A673 (cell line): ENCODE measurements at regions not wholly inside any gene's neighbourhood (a gene's known extent, or its start where the extent isn't known, plus 50 kb on each side); places are given as distances from the start of the nearest gene placed in this dataset.

Source experiments
- BruUV-seq: library from RNA; stranded (reverse); fragments of 400-500 nt; replicated peaks from 2 replicates; lab custom pipeline; 2021; lab: Mats Ljungman, UMichigan
- CTCF ChIA-PET: fragments of 300-600 bp; sonication (Branson Sonifier 250); formaldehyde crosslinking; loops from one replicate; lab custom pipeline; 2022; ENCODE audit warnings: antibody characterized with exemption; lab: Charles Lee
- POLR2A ChIA-PET: fragments of 300-600 bp; sonication (Branson Sonifier 250); formaldehyde crosslinking; loops from one replicate; lab custom pipeline; 2022; ENCODE audit warnings: antibody characterized with exemption; ENCODE audit not compliant: low non-redundant PET; lab: Charles Lee
- DNase-seq: peaks from one replicate; pipeline ENCODE4 v3.0.0-alpha.2; 2015; ENCODE audit warnings: low spot score
- H3K27ac ChIP-seq: fragments of 200-600 bp; sonication (generic); 2 replicates; pipeline ENCODE4 v1.5.1; 2016; ENCODE audit warnings: mixed run types, low read depth, mild to moderate bottlenecking, mixed read lengths, antibody characterized with exemption, low read length; ENCODE audit not compliant: poor library complexity, severe bottlenecking
- H3K27me3 ChIP-seq: fragments of 200-600 bp; sonication (generic); replicated peaks from 2 replicates; pipeline ENCODE4 v1.6.1; 2017; ENCODE audit warnings: mixed run types, low read depth, mild to moderate bottlenecking, mixed read lengths, antibody characterized with exemption, low read length; ENCODE audit not compliant: insufficient read depth, poor library complexity
- H3K36me3 ChIP-seq: fragments of 200-600 bp; sonication (generic); 2 replicates; pipeline ENCODE4 v1.6.1; 2016; ENCODE audit warnings: mixed run types, mild to moderate bottlenecking, mixed read lengths, antibody characterized with exemption, low read length; ENCODE audit not compliant: insufficient read depth, poor library complexity, severe bottlenecking
- H3K4me1 ChIP-seq: fragments of 200-600 bp; sonication (generic); 2 replicates; pipeline ENCODE4 v1.6.1; 2017; ENCODE audit warnings: mixed run types, mild to moderate bottlenecking, mixed read lengths, antibody characterized with exemption, low read length; ENCODE audit not compliant: insufficient read depth, poor library complexity, severe bottlenecking
- H3K4me3 ChIP-seq: fragments of 200-600 bp; sonication (generic); 2 replicates; pipeline ENCODE4 v1.5.1; 2016; ENCODE audit warnings: low read depth, mixed run types, mild to moderate bottlenecking, mixed read lengths, low read length; ENCODE audit not compliant: poor library complexity, severe bottlenecking
- H3K9me3 ChIP-seq: fragments of 200-600 bp; sonication (generic); 2 replicates; pipeline ENCODE4 v1.6.1; 2016; ENCODE audit warnings: mixed run types, low read depth, mild to moderate bottlenecking, mixed read lengths, antibody characterized with exemption, low read length; ENCODE audit not compliant: poor library complexity, severe bottlenecking
- CTCF ChIP-seq: fragments of 300-800, 200-600 bp; sonication (generic); conservative IDR thresholded peaks from 2 replicates; pipeline ENCODE4 v1.5.1; 2017; ENCODE audit warnings: low read depth, mild to moderate bottlenecking, antibody characterized with exemption, low read length, moderate library complexity, mixed read lengths
- EZH2 ChIP-seq: fragments of 200-600 bp; sonication (generic); IDR thresholded peaks from 2 replicates; pipeline ENCODE4 v1.6.1; 2017; ENCODE audit warnings: borderline replicate concordance, low read depth, mild to moderate bottlenecking, mixed read lengths, antibody characterized with exemption, low read length; ENCODE audit not compliant: poor library complexity, severe bottlenecking
- intact Hi-C: fragments of 100-400 bp; cut with micrococcal nuclease; formaldehyde crosslinking; loops from one replicate; pipeline ENCODE4 v1.10.0; 2022; ENCODE audit not compliant: unreplicated experiment

- no peaks in the 10 kb centered on the region for H3K9me3 ChIP-seq
- no peaks in the 10 kb centered on the region for H3K36me3 ChIP-seq
- BruUV-seq, result no TSS peak
- H3K27me3 ChIP-seq, result peaks cover 30% of the 10 kb centered on the region
- ChIA-PET POLR2A (no interaction called here), CTCF (no interaction called here)
- no peak overlapping the region for H3K27ac ChIP-seq
- intact Hi-C loops, result no loop called here
- H3K4me1 ChIP-seq, result no peaks in the 10 kb centered on the region
- H3K4me3 ChIP-seq, result no peak overlapping the region
- TF ChIP-seq CTCF, result no peak
- TF ChIP-seq EZH2, result no peak
- no peak for DNase-seq
Observed at GRCh38 chr3:17949101-17949500, 206.7 kb upstream of the TBC1D5 start.

- POLR2A ChIA-PET, result interaction anchor here (0.6 kb wide), 1 partner anchor 147 kb away, joined by 4 read pairs; no protein-coding TSS in a partner anchor
- intact Hi-C loops, result no loop called here
- Histone ChIP-seq H3K36me3 (no peaks in the 10 kb centered on the region), H3K4me3 (no peak overlapping the region), H3K27ac (no peak overlapping the region), H3K27me3 (peaks cover 30% of the 10 kb centered on the region), H3K9me3 (no peaks in the 10 kb centered on the region), H3K4me1 (no peaks in the 10 kb centered on the region)
- no TSS peak for BruUV-seq
- CTCF ChIA-PET, result no interaction called here
- no peak for DNase-seq
- TF ChIP-seq EZH2 (no peak), CTCF (no peak)
Observed at GRCh38 chr3:17947833-17948232, 205.4 kb upstream of the TBC1D5 start.

- no peaks in the 10 kb centered on the region for H3K36me3 ChIP-seq
- H3K27me3 ChIP-seq, result peaks cover 30% of the 10 kb centered on the region
- no peak for TF ChIP-seq EZH2
- TF ChIP-seq CTCF, result no peak
- intact Hi-C loops, result no loop called here
- ChIA-PET POLR2A (no interaction called here), CTCF (no interaction called here)
- no peaks in the 10 kb centered on the region for H3K4me1 ChIP-seq
- no TSS peak for BruUV-seq
- no peaks in the 10 kb centered on the region for H3K9me3 ChIP-seq
- DNase-seq, result no peak
- H3K4me3 ChIP-seq, result no peak overlapping the region
- H3K27ac ChIP-seq, result no peak overlapping the region
Observed at GRCh38 chr3:17946619-17947018, 204.2 kb upstream of the TBC1D5 start.
